ENCODE measurements at regions not wholly inside any gene's neighbourhood (a gene's known extent, or its start where the extent isn't known, plus 50 kb on each side); places are given as distances from the start of the nearest gene placed in this dataset.
A peak's percentile ranks its signal among the peaks of the same experiment; 100 is the strongest.
"Not testable (repeated sequence)": the region's sequence is repeated elsewhere in the genome, so short reads cannot be mapped to it uniquely, and the experiment has no call there.

GRCh38 chr1:166395729-166396128, 228.9 kb upstream of the FAM78B start:
- no peak for DNase-seq

- DNase-seq, result not testable (repeated sequence)
Observed at GRCh38 chr1:166409253-166410082, 242.7 kb upstream of the FAM78B start.

- DNase-seq, result no peak
Observed at GRCh38 chr1:166410083-166410385, 243.2 kb upstream of the FAM78B start.

- not testable (repeated sequence) for DNase-seq
Observed at GRCh38 chr1:166416831-166417230, 250.0 kb upstream of the FAM78B start.

GRCh38 chr1:166418344-166418933, 251.6 kb upstream of the FAM78B start:
- no peak for DNase-seq

GRCh38 chr1:166422586-166422985, 255.8 kb upstream of the FAM78B start:
- not testable (repeated sequence) for DNase-seq

GRCh38 chr1:166432655-166433054, 265.9 kb upstream of the FAM78B start:
- DNase-seq, result no peak

GRCh38 chr1:166433404-166434304, 266.9 kb upstream of the FAM78B start:
- DNase-seq, result not testable (repeated sequence)

GRCh38 chr1:166457700-166458099, 290.9 kb upstream of the FAM78B start:
- no peak for DNase-seq

GRCh38 chr1:166464333-166464732, 297.5 kb upstream of the FAM78B start:
- DNase-seq, result no peak

GRCh38 chr1:166470014-166470413, 303.2 kb upstream of the FAM78B start:
- DNase-seq, result no peak

- DNase-seq, result no peak
Observed at GRCh38 chr1:166470441-166470840, 303.6 kb upstream of the FAM78B start.

- no peak for DNase-seq
Observed at GRCh38 chr1:166471359-166471758, 304.6 kb upstream of the FAM78B start.

GRCh38 chr1:166479052-166479631, 312.3 kb upstream of the FAM78B start:
- peak in 1 of 2 experiments; percentile 5 for DNase-seq

GRCh38 chr1:166484471-166484870, 317.7 kb upstream of the FAM78B start:
- no peak for DNase-seq

GRCh38 chr1:166484871-166485270, 318.1 kb upstream of the FAM78B start:
- no peak for DNase-seq

- no peak for DNase-seq
Observed at GRCh38 chr1:166485620-166486019, 318.8 kb upstream of the FAM78B start.

- no peak for DNase-seq
Observed at GRCh38 chr1:166488327-166488726, 321.5 kb upstream of the FAM78B start.

GRCh38 chr1:166489356-166489669, 322.5 kb upstream of the FAM78B start:
- no peak for DNase-seq

GRCh38 chr1:166489670-166490436, 323.1 kb upstream of the FAM78B start:
- DNase-seq, result no peak

GRCh38 chr1:166490437-166490991, 323.7 kb upstream of the FAM78B start:
- DNase-seq, result no peak

GRCh38 chr1:166493765-166494164, 327.0 kb upstream of the FAM78B start:
- DNase-seq, result not testable (repeated sequence)
